HG03457 (cell line): ENCODE measurements at regions not wholly inside any gene's neighbourhood (a gene's known extent, or its start where the extent isn't known, plus 50 kb on each side); places are given as distances from the start of the nearest gene placed in this dataset.
A peak's percentile ranks its signal among the peaks of the same experiment; 100 is the strongest.

ENCODE experiments used
- ATAC-seq: cut with Tn5 transposase; IDR thresholded peaks from one replicate; pipeline ENCODE4 v1.9.1; 2021; ENCODE audit warnings: moderate number of reproducible peaks; ENCODE audit not compliant: unreplicated experiment

- no peak for ATAC-seq
Measured at GRCh38 chr3:113051787-113052186, 61.0 kb downstream of the GTPBP8 start.

- no peak for ATAC-seq
Measured at GRCh38 chr3:113053169-113053568, 62.4 kb downstream of the GTPBP8 start.

DNA sequence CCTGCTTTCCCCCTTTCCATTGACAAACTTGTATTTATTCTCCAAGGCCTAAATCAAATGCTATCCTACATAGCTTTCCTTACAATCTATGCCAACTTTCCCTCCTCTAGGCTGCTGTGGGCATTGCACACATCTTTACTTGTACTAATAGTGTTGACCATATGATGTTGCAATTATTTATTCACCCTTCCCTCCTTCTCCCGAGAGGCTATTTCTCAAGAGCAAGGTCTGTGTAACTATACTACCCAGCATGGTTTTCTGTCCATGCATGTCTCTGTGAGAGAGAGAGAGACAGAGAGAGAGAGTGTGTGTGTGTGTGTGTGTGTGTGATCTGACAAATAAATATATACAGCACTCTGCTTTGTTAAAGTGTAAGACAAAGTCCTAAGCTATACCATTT is 63.8 kb downstream of the GTPBP8 start:
- ATAC-seq = no peak

GRCh38 chr3:113055201-113055600 is 64.4 kb downstream of the GTPBP8 start:
- no peak for ATAC-seq

GRCh38 chr3:113055961-113056360 is 65.2 kb downstream of the GTPBP8 start:
- no peak for ATAC-seq

- peak; percentile 80 for ATAC-seq
Measured at GRCh38 chr3:113057117-113057516, 66.3 kb downstream of the GTPBP8 start.

DNA sequence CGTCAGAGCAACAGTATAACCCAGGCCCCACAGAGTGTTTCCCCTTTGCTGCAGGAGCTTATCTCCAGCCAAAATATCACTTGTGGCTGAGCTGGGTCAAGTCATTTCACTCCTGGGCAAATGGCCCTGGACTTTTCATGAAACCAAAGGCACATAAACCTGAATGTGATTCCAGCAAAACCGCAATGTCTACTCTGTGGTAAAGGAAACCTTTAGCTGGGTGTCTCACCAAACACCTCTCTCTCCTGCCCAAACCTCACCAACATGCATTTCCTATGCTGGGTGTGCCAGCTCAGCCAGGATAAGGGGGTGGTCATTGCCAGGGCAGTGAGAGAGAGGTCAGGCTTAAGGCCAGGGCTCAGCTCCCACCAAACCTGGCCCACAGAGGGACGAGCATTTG is 67.4 kb downstream of the GTPBP8 start:
- no peak for ATAC-seq

DNA sequence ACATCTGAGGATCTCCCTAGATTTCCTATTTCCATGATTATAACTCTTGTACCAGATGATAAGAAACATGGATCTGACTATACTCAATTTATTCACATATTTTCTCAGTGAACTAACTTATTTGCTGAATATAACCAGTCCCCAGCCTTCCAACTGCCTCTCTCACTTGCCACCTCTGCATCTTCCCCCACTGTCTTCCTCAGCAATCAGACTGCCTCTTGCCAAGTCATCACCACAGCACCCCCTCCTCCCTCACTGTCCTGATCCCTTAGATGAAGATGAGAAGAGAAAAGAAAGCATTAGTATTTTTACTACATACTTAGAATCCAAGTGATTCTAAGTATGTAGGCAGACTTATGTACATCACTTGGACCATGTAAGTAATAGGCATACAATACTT is 71.9 kb downstream of the GTPBP8 start:
- no peak for ATAC-seq

DNA sequence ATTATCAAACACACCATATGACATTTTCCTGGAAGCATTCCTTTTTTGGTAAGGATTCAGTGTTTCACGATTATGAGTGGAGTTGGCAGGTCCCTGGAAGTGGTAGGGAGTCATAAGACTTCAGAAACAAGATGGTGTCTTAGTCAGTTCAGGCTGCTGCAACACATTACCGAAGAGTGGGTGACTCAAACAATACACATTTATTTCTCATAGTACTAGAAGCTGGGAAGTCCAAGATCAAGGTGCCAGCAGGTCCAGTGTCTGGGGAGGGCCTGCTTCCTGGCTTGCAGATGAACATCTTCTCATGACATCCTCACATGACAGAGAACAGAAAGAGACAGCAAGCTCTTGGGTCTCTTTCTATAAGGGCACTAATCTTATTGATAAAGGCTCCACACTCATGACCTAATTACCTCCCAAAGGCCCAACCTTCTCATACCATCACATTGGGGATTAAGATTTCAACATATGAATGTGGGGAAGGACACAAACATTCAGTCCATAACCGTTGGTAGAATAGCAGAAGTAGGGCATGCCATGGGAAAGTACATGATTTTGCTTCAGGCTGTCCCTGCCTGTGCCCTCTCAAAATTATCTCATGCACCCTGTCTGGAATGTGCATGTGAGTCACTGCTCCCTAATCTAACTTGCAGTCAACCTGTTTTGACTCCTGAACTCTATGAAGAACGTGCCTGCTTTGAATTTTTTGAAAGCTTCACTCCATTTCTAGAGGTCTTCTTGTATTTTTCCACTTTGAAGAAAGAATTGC is 72.5 kb downstream of the GTPBP8 start:
- ATAC-seq = no peak

DNA sequence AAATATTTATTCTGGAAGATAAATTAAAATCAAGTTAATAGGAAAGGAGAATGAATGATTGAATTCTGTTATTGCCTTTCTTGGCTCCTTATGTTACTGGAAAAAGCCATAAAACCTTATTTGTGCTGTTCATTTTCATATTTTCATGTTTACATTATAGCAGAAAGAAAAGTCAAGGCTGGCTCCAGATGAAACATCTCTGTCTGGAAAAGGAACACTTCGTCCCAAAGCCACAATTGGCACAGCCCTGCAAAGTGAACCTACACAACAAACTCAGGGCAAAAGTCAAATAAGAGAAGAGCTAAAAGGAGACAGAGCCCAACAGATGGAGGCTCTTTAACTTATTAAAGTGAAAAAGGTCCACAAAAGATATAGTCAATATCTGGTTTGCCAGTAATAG is 73.4 kb downstream of the GTPBP8 start:
- no peak for ATAC-seq

DNA sequence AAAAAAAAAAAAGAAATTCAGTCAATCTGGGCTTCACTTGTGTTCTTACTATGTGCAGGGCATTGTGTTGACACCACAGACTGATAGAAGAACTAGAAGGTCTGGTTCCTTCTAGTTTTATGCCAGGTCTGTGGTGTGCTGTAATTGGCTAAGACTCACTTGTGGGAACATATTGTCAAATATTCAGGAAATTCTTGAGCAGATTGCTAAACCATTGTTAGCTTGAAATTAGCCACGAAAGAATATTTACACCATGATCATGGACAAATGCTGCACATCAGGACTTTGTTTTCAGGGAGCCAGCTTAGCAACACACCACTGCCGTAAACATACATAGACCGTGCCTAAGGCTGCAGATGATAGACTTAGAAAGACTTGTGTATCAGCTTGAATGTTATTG is 74.6 kb downstream of the GTPBP8 start:
- ATAC-seq = no peak

GRCh38 chr3:113070072-113070640 is 79.4 kb downstream of the GTPBP8 start:
- ATAC-seq = no peak

- ATAC-seq = peak; percentile 99
Measured at GRCh38 chr3:113070681-113071113, 79.9 kb downstream of the GTPBP8 start.

GRCh38 chr3:113075588-113075987 is 84.8 kb downstream of the GTPBP8 start:
- ATAC-seq = no peak

DNA sequence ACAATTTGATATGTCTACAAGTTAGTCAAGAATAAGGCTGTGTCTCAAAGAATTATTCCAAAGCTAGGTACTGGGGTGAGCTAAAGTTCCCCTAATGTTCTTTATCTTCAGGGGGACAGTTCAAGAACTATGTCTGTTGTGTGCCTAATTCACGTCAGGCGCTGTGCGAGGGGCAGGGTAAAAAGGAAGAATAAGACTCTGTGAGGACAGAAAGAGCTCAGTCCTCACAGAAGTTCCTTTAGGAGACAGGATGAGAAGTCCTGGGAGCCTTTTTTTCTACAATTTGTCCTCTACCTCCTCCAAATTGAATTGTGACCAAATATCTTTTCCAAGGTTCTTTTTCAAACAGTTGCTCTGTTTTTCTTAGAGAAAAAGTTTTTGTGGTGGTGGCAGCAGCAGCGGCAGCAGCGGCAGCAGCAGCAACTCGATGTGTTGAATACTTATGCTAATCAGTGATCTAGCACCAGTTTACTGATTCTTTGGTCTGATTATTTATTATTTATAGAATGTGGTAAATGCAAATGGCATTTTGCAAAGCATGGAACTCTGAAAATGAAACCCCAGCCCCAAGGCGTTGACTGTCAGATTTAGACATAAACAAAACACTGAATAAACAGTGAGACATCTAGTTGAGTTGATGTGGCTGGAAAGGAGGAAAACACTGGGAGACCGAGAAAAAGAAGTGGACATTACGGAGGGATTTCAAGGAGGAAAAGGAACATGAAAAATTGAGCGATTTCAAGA is 88.6 kb downstream of the GTPBP8 start:
- peak; percentile 76 for ATAC-seq

DNA sequence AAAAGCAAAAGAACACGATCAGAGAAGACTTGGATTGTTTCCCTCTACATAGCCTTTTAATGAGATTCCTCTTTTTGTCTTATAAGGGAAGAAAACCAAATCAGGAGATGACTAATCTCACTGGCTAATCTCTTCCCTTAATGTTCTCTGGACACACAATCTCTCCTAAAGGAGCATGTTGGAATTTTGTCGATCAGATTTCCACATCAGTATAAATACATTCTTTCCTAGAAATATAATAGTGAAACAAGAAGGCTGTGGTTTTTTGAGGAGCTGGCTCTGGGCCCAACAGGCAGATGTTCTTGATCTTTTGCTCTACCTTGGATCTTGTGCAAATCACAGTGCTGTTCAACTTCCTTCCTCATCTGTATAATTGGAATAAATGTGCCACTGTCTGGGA is 94.0 kb downstream of the GTPBP8 start:
- no peak for ATAC-seq

- no peak for ATAC-seq
Measured at GRCh38 chr3:113086560-113087461, 96.0 kb downstream of the GTPBP8 start.

DNA sequence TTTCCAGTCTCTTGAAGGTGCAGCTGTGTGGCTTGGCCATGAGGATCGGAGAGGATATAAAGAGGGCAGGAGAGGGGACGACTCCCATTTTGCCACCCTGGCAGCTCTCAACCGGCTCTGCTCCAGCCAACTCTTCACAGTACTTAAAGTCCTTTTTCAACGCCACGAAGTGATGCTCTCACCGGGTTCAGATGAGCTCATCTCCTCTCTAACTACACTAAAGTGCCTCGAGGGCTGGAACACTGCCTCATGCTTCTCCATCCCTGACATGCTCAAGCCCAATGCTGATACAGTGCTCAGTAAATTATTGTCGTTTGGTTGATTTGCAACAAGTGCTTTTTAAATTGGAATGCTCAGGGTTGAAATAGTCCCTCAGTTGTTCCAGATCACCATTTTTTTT is 97.8 kb downstream of the GTPBP8 start:
- no peak for ATAC-seq

DNA sequence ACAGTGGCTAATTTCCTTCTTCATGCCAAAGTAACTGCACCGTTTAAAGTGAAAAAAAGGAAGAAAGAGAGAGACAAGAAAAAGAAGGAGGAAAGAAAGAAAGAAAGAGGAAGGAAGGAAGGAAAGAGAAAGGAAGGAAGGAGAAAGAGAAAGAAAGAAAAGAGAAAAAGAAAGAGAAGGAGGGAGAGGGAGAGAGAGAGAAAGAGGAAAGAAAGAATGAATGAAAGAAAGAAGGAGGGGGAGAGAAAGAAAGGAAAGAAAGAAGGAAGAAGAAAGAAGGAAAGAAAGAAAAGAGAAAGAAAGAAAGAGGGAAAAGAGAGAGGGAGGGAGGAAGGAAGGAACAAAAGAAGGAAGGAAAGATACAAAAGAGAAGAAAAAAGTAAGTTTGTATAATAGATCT is 100.6 kb downstream of the GTPBP8 start:
- ATAC-seq = no peak

GRCh38 chr3:113092746-113093145 is 102.0 kb downstream of the GTPBP8 start:
- no peak for ATAC-seq
